Breast epithelium (tissue), 4 donors: ENCODE measurements at regions not wholly inside any gene's neighbourhood (a gene's known extent, or its start where the extent isn't known, plus 50 kb on each side); places are given as distances from the start of the nearest gene placed in this dataset.

ENCODE experiments used
- DNase-seq, 2 donors: peaks; one replicate each; pipeline ENCODE4 v3.0.0-alpha.2; 2019; ENCODE audit warnings: low spot score in 2 of 2
- H3K27ac ChIP-seq, 2 donors: fragments of 200-600 bp; sonication (generic) in 1 of 2; one replicate each; pipeline ENCODE4 v1.5.1; 2016 to 2019; ENCODE audit warnings: mild to moderate bottlenecking in 1 of 2
- H3K27me3 ChIP-seq, 2 donors: fragments of 200-600 bp; sonication (generic) in 1 of 2; one replicate each; pipeline versions ENCODE4 v1.5.1 to v1.6.0; 2017 to 2019; ENCODE audit warnings: control low read depth in 1 of 2, mild to moderate bottlenecking in 1 of 2
- H3K36me3 ChIP-seq: fragments of 200-600 bp; one replicate; pipeline ENCODE4 v1.5.1; 2019
- H3K4me1 ChIP-seq, 2 donors: fragments of 200-600 bp; sonication (generic); one replicate each; pipeline ENCODE4 v1.5.1; 2016 to 2019; ENCODE audit warnings: control low read depth in 1 of 2
- H3K4me3 ChIP-seq, 3 donors: fragments of 200-600 bp; sonication (generic); 1 replicate in 2 of 3; 2 replicates in 1 of 3; pipeline ENCODE4 v1.5.1; 2016 to 2019; ENCODE audit warnings: mild to moderate bottlenecking in 3 of 3, moderate library complexity in 2 of 3
- H3K9me3 ChIP-seq, 2 donors: fragments of 200-600 bp; sonication (generic) in 1 of 2; one replicate each; pipeline ENCODE4 v1.5.1; 2016 to 2019; ENCODE audit warnings: control low read depth in 1 of 2
- POLR2A ChIP-seq: fragments of 450-650 bp; IDR thresholded peaks from one replicate; pipeline ENCODE4 v1.6.1; 2016; ENCODE audit warnings: antibody characterized with exemption, mild to moderate bottlenecking, moderate library complexity
- POLR2AphosphoS5 ChIP-seq, 3 donors: sonication (generic); formaldehyde crosslinking; IDR thresholded peaks; one replicate each; pipeline ENCODE4 v1.6.1; 2017; ENCODE audit warnings: antibody characterized with exemption in 3 of 3
- intact Hi-C: fragments of 100-400 bp; cut with DNase I; formaldehyde crosslinking; loops from one replicate; pipeline ENCODE4 v1.15.1; 2023; ENCODE audit warnings: low total_unique reads
- TF ChIP-seq, protein P1 (sequence below), 3 donors: fragments of 450-650 bp; IDR thresholded peaks; one replicate each; pipeline ENCODE4 v1.5.1; 2016 to 2017; ENCODE audit warnings: antibody characterized with exemption in 3 of 3, mild to moderate bottlenecking in 3 of 3, moderate library complexity in 3 of 3

DNA sequence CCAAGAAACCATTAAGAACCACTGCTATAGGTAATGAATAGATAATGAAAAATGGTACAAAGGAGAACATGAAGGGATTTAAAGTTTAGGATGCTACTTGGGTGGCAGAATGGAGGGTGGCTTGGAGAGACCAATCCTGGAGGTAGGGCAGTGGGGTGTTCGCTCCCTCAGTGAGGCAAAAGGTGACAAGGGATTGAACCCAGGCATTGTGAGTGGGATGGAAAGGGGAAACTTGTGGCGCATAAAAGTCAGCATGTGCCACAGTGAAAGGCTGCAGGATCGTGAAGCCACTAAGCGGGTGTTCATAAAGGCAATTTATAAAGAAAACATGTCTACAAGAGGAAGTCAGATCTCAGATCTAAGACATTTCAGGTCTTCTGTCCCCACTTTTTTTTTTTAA is 76.7 kb upstream of the SLC38A2 start:
- no peak overlapping the region for H3K27ac ChIP-seq
- DNase-seq, result no peak
- H3K9me3 ChIP-seq, result no peaks in the 10 kb centered on the region
- no peaks in the 10 kb centered on the region for H3K36me3 ChIP-seq
- peaks cover 0 to 7% of the 10 kb centered on the region in 2 donors for H3K4me1 ChIP-seq
- intact Hi-C loops, result no loop called here
- H3K4me3 ChIP-seq, result no peak overlapping the region
- no peaks in the 10 kb centered on the region for H3K27me3 ChIP-seq
- TF ChIP-seq POLR2A, result no peak
- TF ChIP-seq, protein P1, sequence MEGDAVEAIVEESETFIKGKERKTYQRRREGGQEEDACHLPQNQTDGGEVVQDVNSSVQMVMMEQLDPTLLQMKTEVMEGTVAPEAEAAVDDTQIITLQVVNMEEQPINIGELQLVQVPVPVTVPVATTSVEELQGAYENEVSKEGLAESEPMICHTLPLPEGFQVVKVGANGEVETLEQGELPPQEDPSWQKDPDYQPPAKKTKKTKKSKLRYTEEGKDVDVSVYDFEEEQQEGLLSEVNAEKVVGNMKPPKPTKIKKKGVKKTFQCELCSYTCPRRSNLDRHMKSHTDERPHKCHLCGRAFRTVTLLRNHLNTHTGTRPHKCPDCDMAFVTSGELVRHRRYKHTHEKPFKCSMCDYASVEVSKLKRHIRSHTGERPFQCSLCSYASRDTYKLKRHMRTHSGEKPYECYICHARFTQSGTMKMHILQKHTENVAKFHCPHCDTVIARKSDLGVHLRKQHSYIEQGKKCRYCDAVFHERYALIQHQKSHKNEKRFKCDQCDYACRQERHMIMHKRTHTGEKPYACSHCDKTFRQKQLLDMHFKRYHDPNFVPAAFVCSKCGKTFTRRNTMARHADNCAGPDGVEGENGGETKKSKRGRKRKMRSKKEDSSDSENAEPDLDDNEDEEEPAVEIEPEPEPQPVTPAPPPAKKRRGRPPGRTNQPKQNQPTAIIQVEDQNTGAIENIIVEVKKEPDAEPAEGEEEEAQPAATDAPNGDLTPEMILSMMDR (IDR thresholded peaks at IDR 0.05), result no peak
- TF ChIP-seq POLR2AphosphoS5 (IDR thresholded peaks at IDR 0.05), result no peak

DNA sequence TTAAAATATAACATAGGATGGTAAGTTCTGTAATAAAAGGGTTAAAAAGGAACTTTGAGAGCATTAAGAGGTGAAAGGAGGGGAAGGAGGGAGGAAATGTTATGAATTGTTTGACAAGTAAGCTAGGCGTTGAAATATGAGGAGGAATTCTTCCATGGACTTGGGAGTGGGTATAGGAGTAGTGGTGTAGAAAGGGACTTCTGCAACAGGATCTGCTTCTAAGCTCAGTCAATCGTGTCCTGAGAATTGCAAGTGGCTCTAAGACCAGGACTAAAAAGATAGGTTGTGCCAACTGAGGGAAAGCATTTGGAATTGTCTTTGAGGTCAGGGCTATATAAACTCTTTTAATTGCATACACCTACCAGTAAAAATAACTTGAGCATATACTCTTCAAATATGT is 74.1 kb upstream of the SLC38A2 start:
- intact Hi-C loops, result no loop called here
- Histone ChIP-seq H3K27ac (no peak overlapping the region), H3K4me3 (no peak overlapping the region), H3K36me3 (no peaks in the 10 kb centered on the region), H3K27me3 (no peaks in the 10 kb centered on the region), H3K4me1 (peaks cover 0 to 7% of the 10 kb centered on the region in 2 donors), H3K9me3 (no peaks in the 10 kb centered on the region)
- TF ChIP-seq POLR2AphosphoS5 (IDR thresholded peaks at IDR 0.05), result no peak
- no peak for TF ChIP-seq POLR2A
- TF ChIP-seq, protein P1 (IDR thresholded peaks at IDR 0.05), result no peak
- no peak for DNase-seq

DNA sequence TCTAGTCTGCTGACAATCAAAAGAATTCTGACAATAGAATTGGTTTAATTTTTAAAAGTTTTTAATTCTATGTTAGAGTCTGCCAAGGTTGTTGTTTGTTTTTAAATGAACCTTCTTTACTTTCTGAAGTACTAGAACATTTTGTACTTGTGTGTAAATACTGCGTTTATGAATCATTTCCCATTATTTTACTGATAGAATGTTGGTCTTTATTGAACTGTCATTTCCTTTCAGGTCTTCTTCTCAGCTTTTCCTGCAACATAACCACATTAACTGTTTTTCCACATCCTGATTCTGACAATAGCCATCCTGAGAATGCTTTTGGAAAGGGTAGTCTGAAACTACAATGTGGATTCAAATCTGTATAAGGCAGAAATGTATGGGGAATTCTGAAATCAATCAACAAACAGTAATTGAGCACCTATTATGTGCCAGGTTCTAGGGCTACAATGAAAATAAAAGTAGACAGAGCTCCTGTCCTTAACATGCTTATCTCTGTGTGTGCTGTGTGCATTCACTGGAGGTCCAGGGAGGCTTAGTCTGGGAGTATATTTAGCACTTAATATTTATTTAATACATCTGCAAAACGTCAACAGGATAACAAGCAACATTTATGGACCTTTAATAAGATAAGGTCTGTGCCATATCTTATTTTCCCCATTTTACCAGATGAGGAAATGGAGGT is 73.1 kb upstream of the SLC38A2 start:
- Histone ChIP-seq H3K36me3 (no peaks in the 10 kb centered on the region), H3K27ac (peak overlapping the region in 1 of 2 donors; percentile 32), H3K9me3 (no peaks in the 10 kb centered on the region), H3K27me3 (no peaks in the 10 kb centered on the region), H3K4me3 (no peak overlapping the region), H3K4me1 (peaks cover 0 to 6% of the 10 kb centered on the region in 2 donors)
- DNase-seq, result no peak
- intact Hi-C loops, result no loop called here
- TF ChIP-seq, protein P1 (IDR thresholded peaks at IDR 0.05), result no peak
- no peak for TF ChIP-seq POLR2A
- no peak for TF ChIP-seq POLR2AphosphoS5 (IDR thresholded peaks at IDR 0.05)

DNA sequence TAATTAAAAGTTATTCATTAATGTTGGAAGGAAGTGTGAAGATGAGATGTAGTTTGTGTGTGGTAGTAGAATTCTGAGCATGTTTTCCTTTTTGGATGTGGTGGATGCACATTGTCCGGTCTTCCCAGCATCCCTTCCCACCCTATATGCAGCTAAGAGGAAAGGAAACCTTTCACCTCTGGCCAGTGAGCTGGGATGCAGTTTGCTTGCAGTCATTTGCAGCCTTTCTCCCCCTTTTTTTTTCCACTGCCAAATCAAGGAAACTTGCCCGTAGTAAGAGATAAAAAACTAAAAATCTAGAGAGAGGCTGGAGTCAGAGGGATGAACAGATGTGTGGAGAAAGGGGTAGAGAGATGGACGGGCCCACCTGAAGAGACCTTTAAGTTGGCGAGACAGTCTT is 72.5 kb upstream of the SLC38A2 start:
- H3K4me3 ChIP-seq, result no peak overlapping the region
- H3K9me3 ChIP-seq, result no peaks in the 10 kb centered on the region
- no peaks in the 10 kb centered on the region for H3K36me3 ChIP-seq
- TF ChIP-seq POLR2AphosphoS5 (IDR thresholded peaks at IDR 0.05) (no peak), POLR2A (no peak)
- TF ChIP-seq, protein P1 (IDR thresholded peaks at IDR 0.05), result no peak
- H3K27me3 ChIP-seq, result no peaks in the 10 kb centered on the region
- no peak overlapping the region for H3K27ac ChIP-seq
- peaks cover 0 to under 1% of the 10 kb centered on the region in 2 donors for H3K4me1 ChIP-seq
- intact Hi-C loops, result no loop called here
- DNase-seq, result no peak

DNA sequence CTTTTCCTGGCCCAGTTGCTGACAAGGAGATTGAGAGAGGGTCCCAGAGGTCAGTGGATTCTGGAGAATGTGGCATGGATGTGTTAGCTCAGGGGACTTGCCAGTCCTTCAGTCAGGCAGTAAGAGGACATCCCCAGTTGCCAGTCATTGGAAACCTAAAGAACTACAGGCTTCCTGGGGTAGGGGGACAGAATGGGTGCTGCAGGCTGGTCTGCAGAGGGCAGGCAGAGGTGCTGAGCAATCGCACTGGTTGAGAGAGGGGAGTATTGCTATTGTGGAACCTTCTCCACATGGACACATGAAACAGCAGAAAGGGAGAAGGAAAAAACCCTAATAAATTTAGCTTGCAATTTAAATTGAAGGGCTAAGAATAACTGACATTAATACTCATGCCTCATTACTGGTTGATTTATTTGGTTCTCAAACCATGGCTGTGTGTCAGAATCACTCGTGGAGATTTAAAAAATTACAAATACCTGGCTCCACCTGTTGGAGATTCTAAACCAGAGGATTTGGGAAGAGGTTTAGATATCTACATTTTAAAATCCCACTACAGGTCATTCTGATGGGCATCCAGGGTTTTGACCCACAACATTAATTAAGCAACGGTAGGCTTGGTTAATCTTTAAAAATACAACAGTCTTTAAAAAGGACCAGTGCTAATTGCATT is 71.2 kb upstream of the SLC38A2 start:
- Histone ChIP-seq H3K36me3 (no peaks in the 10 kb centered on the region), H3K9me3 (no peaks in the 10 kb centered on the region), H3K4me1 (no peaks in the 10 kb centered on the region), H3K4me3 (no peak overlapping the region), H3K27ac (no peak overlapping the region), H3K27me3 (no peaks in the 10 kb centered on the region)
- DNase-seq, result no peak
- intact Hi-C loops, result no loop called here
- TF ChIP-seq POLR2AphosphoS5 (IDR thresholded peaks at IDR 0.05) (no peak), POLR2A (no peak)
- TF ChIP-seq, protein P1 (IDR thresholded peaks at IDR 0.05), result no peak
